Neural crest cell (in vitro differentiated cells): ENCODE measurements at regions not wholly inside any gene's neighbourhood (a gene's known extent, or its start where the extent isn't known, plus 50 kb on each side); places are given as distances from the start of the nearest gene placed in this dataset.

ENCODE experiments used
- DNase-seq: peaks from one replicate; pipeline ENCODE4 v3.0.0; 2021; ENCODE audit warnings: low read depth, mixed read lengths, low spot score
- H3K27ac Mint-ChIP-seq: one replicate; pipeline ENCODE4 v1.8.0; 2021; ENCODE audit warnings: mild to moderate bottlenecking, mixed read lengths; ENCODE audit not compliant: unreplicated experiment
- H3K27me3 Mint-ChIP-seq: 2 replicates; pipeline ENCODE4 v1.8.0; 2021; ENCODE audit warnings: low read depth, mild to moderate bottlenecking, mixed read lengths
- H3K36me3 Mint-ChIP-seq: 2 replicates; pipeline ENCODE4 v1.8.0; 2021; ENCODE audit warnings: low read depth, mild to moderate bottlenecking, mixed read lengths
- H3K4me1 Mint-ChIP-seq: 2 replicates; pipeline ENCODE4 v1.8.0; 2021; ENCODE audit warnings: mixed read lengths
- H3K4me3 Mint-ChIP-seq: one replicate; pipeline ENCODE4 v1.8.0; 2021; ENCODE audit warnings: mild to moderate bottlenecking, mixed read lengths
- H3K9me3 Mint-ChIP-seq: 2 replicates; pipeline ENCODE4 v1.8.0; 2021; ENCODE audit warnings: mixed read lengths
- TF ChIP-seq, protein P1 (sequence below): fragments of 200-600 bp; sonication (generic); conservative IDR thresholded peaks from 2 replicates; pipeline ENCODE4 v1.5.0; 2021; ENCODE audit warnings: antibody characterized with exemption, mild to moderate bottlenecking

DNA sequence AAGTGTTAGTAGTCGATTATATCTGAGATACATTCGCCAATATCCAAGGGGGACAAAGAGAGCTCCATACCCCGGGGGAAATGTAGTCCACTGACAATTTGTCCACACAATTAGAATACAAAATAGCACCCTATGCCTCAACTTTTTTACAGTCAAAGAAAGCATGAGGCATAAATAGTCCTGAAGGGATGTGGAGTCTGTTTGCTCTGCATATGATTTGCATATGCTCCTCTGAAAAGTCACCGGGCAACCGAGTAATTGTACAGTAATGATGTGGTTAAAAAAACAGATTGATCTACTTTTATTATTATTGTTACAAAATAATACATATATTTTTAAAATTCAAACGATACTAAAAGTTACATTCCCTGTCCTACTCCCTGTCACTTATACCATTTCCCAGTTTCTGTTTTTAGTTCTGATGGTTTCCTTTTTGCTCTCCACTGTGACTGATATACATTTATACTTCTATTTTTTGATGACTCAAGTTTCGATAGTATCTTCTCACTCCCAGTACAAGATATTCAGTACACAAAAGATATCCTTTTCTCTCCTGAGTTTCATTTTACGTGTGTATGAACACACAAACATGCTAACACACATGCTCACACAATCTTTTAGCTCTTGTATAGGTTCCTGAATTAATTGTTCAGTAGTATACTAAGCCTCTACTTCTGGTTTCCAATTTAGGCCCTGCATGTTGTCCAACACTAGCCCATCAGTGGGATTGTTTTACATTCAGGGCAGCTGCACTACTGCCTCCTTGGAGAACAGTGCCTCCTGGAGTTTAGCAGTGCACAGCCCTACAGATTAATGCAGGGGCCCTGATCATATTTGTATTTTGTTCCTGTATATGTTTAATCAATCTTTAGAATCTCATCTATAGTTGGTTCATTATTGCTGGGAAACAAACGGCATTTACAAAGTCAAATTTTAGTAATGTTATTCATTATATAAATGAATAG, 130.9 kb downstream of the TES start:
- H3K36me3 Mint-ChIP-seq: no peaks in the 10 kb centered on the region
- TF ChIP-seq, protein P1, sequence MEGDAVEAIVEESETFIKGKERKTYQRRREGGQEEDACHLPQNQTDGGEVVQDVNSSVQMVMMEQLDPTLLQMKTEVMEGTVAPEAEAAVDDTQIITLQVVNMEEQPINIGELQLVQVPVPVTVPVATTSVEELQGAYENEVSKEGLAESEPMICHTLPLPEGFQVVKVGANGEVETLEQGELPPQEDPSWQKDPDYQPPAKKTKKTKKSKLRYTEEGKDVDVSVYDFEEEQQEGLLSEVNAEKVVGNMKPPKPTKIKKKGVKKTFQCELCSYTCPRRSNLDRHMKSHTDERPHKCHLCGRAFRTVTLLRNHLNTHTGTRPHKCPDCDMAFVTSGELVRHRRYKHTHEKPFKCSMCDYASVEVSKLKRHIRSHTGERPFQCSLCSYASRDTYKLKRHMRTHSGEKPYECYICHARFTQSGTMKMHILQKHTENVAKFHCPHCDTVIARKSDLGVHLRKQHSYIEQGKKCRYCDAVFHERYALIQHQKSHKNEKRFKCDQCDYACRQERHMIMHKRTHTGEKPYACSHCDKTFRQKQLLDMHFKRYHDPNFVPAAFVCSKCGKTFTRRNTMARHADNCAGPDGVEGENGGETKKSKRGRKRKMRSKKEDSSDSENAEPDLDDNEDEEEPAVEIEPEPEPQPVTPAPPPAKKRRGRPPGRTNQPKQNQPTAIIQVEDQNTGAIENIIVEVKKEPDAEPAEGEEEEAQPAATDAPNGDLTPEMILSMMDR: no peak
- DNase-seq: no peak
- H3K4me3 Mint-ChIP-seq: no peak overlapping the region
- no peaks in the 10 kb centered on the region for H3K9me3 Mint-ChIP-seq
- no peaks in the 10 kb centered on the region for H3K27me3 Mint-ChIP-seq
- H3K27ac Mint-ChIP-seq: no peak overlapping the region
- no peaks in the 10 kb centered on the region for H3K4me1 Mint-ChIP-seq

DNA sequence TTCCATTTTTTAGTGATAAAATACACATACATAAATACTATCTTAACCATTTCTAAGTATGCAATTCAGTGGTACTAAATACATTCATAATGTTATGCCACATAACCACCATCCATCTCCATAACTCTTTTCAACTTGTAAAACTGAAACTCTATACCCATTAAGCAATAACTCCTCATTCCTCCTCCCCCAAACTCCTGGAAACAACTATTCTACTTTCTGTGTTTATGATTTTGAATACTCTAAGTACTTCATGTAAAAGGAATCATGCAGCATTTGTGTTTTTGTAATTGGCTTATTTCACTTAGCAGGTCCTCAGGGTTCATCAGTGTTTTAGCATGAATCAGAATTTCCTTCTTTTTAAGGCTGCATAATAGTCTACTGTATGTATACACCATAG, 131.8 kb downstream of the TES start:
- H3K27me3 Mint-ChIP-seq: no peaks in the 10 kb centered on the region
- no peak overlapping the region for H3K27ac Mint-ChIP-seq
- no peak overlapping the region for H3K4me3 Mint-ChIP-seq
- peaks cover under 1% of the 10 kb centered on the region for H3K36me3 Mint-ChIP-seq
- no peak for DNase-seq
- TF ChIP-seq, protein P1: no peak
- H3K9me3 Mint-ChIP-seq: peaks cover under 1% of the 10 kb centered on the region
- H3K4me1 Mint-ChIP-seq: no peaks in the 10 kb centered on the region

DNA sequence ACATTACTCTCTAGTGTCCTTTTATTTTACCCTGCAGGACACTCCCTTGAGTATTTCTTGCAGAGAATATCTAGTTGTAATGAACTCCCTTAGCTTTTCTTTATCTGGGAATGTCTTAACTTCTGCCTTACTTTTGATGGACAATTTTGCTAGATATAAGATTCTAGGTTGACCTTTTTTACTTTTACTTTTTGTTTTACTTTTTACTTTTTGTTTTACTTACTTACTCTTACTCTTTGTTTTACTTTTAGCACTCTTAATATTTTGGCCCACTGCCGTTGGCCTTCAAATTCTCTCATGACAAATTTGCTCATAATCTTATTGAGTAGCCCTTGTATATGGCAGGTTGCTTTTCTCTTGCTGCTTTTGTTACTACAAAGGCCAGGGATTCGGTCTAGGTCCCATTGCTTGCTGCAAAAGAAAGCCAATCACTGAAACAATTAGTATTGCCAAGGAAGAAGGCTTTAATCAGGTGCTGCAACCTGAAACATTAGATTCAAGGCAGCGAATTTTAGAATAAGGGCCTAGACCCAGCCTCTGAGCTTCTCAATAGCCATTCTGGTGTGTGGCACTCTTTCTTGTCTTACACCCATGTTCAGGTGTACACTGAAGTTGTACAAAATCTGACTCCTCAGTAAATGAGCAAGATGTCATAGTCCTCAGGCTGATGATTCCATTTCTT, 137.0 kb downstream of the TES start:
- H3K4me1 Mint-ChIP-seq: no peaks in the 10 kb centered on the region
- no peak for DNase-seq
- peaks cover 13% of the 10 kb centered on the region for H3K9me3 Mint-ChIP-seq
- no peaks in the 10 kb centered on the region for H3K27me3 Mint-ChIP-seq
- H3K4me3 Mint-ChIP-seq: no peak overlapping the region
- H3K27ac Mint-ChIP-seq: no peak overlapping the region
- peaks cover 6% of the 10 kb centered on the region for H3K36me3 Mint-ChIP-seq
- TF ChIP-seq, protein P1: no peak

DNA sequence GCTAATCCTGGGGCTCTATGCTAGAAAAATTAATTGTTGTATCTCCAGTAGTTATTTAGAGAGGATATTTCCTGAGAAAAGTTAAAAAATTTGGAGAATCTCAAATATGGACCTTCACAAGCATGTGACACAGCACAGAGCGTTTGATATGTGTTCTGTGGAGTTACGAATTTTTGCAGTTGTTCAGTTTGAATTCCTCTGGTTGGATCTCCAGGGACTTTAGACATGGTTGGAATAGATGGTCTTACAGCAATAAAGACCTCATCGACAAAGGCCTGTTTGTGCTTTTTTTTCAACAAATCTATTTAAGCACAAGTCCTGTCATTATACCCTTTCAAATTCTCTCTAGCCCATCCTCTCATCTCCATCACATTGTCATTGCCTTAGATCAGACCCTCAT, 138.0 kb downstream of the TES start:
- Mint-ChIP-seq H3K9me3 (peaks cover 13% of the 10 kb centered on the region), H3K27me3 (no peaks in the 10 kb centered on the region), H3K27ac (no peak overlapping the region), H3K36me3 (peaks cover 6% of the 10 kb centered on the region), H3K4me1 (no peaks in the 10 kb centered on the region), H3K4me3 (no peak overlapping the region)
- no peak for DNase-seq
- TF ChIP-seq, protein P1: no peak

DNA sequence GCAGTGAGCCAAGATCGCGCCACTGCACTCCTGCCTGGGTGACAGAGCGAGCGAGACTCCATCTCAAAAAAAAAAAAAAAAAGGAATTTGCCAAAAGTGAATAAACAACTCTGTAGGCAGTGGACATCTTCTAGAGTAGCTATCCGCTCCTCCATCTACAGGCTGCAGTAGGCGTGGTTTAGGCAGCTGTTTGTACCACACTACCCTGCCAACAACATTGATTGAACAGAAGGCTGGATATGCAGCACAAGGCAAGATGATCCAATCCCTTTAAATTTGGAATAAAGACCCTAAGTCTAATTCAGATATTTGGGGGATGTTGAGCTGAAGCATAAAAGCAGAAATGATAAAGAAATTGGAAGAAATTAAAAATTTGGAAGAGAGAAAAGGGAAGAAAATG, 141.6 kb downstream of the TES start:
- no peak overlapping the region for H3K4me3 Mint-ChIP-seq
- H3K9me3 Mint-ChIP-seq: peaks cover 13% of the 10 kb centered on the region
- no peak overlapping the region for H3K27ac Mint-ChIP-seq
- H3K4me1 Mint-ChIP-seq: peaks cover 28% of the 10 kb centered on the region
- TF ChIP-seq, protein P1: no peak
- no peaks in the 10 kb centered on the region for H3K27me3 Mint-ChIP-seq
- peaks cover 6% of the 10 kb centered on the region for H3K36me3 Mint-ChIP-seq
- no peak for DNase-seq
